ENCODE measurements at regions not wholly inside any gene's neighbourhood (a gene's known extent, or its start where the extent isn't known, plus 50 kb on each side); places are given as distances from the start of the nearest gene placed in this dataset.

DNA sequence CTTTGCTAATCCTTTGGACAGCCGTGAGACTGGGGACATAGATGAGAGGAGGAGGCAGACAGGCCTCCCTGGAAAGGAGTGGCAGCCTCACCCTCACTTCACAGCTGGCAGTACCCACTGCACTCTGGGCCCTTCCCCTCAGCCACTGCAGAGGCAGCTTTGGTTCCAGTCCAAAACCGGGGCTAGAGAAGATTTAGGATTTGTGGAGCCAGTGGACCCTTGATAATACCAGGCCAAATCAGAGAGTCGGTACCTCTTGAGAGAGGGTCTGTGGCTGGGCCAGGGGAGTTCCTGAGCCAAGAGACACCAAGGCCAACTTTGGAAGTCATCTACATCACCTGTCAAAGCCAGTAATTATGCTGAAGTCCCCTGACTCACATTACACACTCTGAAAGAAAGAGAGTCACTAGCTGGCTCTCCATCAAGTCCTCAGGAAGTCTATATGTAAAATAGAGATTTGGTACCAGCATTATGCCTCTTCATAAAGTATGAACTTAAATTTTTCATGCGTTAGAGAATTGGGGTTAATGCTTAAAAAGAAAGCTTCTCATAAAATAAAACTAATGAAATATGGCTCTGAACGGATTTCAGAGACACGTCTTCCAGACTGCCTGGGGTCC is 244.1 kb upstream of the SEMA6D start:
- WGBS (ENCODE audit: insufficient coverage): 90% methylated on average over 4 of the region's 6 CpGs
- H3K4me1 ChIP-seq (ENCODE audit: control insufficient read depth in 2 of 2, insufficient read depth in 2 of 2, low read length in 2 of 2): no peaks in the 10 kb centered on the region
- H2AFZ ChIP-seq (ENCODE audit: insufficient read depth, low read depth, low read length, poor library complexity, severe bottlenecking): no peak overlapping the region
- no peaks in the 10 kb centered on the region for H4K20me1 ChIP-seq (ENCODE audit: control insufficient read depth, insufficient read depth, low read length, poor library complexity, severe bottlenecking)
- peaks cover 2% of the 10 kb centered on the region for H3K9me3 Mint-ChIP-seq (ENCODE audit: insufficient read depth)
- ChIA-PET CTCF (no interaction called here), POLR2A (no interaction called here)
- H3K27me3 ChIP-seq (replicated peaks in 1 of 4; ENCODE audit: control extremely low read depth in 1 of 4, control insufficient read depth in 3 of 4, insufficient read depth in 4 of 4, low read length in 3 of 4): no peaks in the 10 kb centered on the region
- no peaks in the 10 kb centered on the region for H3K36me3 ChIP-seq (replicated peaks in 1 of 2; ENCODE audit: control extremely low read depth in 1 of 2, control insufficient read depth in 1 of 2, extremely low read depth in 1 of 2, insufficient read depth in 2 of 2, low read length in 1 of 2)
- no peak overlapping the region for H3K27ac Mint-ChIP-seq
- no peak overlapping the region for H3K9ac ChIP-seq (ENCODE audit: low read length)
- TF ChIP-seq, protein P1, sequence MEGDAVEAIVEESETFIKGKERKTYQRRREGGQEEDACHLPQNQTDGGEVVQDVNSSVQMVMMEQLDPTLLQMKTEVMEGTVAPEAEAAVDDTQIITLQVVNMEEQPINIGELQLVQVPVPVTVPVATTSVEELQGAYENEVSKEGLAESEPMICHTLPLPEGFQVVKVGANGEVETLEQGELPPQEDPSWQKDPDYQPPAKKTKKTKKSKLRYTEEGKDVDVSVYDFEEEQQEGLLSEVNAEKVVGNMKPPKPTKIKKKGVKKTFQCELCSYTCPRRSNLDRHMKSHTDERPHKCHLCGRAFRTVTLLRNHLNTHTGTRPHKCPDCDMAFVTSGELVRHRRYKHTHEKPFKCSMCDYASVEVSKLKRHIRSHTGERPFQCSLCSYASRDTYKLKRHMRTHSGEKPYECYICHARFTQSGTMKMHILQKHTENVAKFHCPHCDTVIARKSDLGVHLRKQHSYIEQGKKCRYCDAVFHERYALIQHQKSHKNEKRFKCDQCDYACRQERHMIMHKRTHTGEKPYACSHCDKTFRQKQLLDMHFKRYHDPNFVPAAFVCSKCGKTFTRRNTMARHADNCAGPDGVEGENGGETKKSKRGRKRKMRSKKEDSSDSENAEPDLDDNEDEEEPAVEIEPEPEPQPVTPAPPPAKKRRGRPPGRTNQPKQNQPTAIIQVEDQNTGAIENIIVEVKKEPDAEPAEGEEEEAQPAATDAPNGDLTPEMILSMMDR (IDR thresholded peaks at IDR 0.05): no peak
- no peak for TF ChIP-seq EZH2 (IDR thresholded peaks at IDR 0.05; ENCODE audit: borderline replicate concordance, insufficient read depth, low read depth, low read length, poor library complexity, severe bottlenecking)
- DNase-seq (no peak), ATAC-seq (ENCODE audit: low read depth) (no peak)
- H3K27me3 Mint-ChIP-seq: no peaks in the 10 kb centered on the region
- no peaks in the 10 kb centered on the region for H3K4me1 Mint-ChIP-seq
- no peak overlapping the region for H3K4me3 ChIP-seq (ENCODE audit: control extremely low read depth in 1 of 5, extremely low read depth in 1 of 5, insufficient read depth in 1 of 5, low read depth in 2 of 5, low read length in 4 of 5)
- H3K9me3 ChIP-seq (ENCODE audit: control extremely low read depth in 1 of 3, control insufficient read depth in 2 of 3, insufficient read depth in 1 of 3, low read length in 2 of 3): no peaks in the 10 kb centered on the region
- no peak overlapping the region for H3K4me2 ChIP-seq (replicated peaks; ENCODE audit: low read depth, low read length, poor library complexity, severe bottlenecking)
- H3K27ac ChIP-seq (ENCODE audit: low read length in 2 of 2): no peak overlapping the region
- intact Hi-C loops (cut with micrococcal nuclease): loop anchor here (5.0 kb wide), 1 partner anchor 514 kb away; no protein-coding TSS in a partner anchor
- H3K79me2 ChIP-seq (ENCODE audit: control insufficient read depth, insufficient read depth, low read length): no peaks in the 10 kb centered on the region
- no peak overlapping the region for H3K4me3 Mint-ChIP-seq

DNA sequence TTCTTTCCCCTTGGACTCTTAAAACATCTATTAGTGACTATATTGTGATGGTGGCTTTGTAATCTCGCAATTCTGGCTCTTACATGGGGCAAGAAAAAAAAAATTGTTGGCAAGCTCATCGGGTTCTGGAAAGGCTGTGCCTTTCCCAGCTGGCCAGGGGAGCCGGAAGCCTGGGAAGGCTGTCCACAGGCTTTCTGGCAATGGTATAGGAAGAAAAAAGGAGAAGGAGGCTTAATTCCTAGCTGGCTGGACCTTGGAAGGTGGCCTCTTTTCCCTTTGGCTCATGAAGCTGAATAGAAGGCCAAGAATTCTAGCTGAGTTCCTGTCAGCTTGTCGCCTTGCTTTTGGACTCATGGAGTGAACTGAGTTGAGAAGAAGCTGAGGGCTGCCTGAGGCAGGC is 243.5 kb upstream of the SEMA6D start:
- ATAC-seq (ENCODE audit: low read depth): no peak
- TF ChIP-seq, protein P1 (IDR thresholded peaks at IDR 0.05): no peak
- TF ChIP-seq EZH2 (IDR thresholded peaks at IDR 0.05; ENCODE audit: borderline replicate concordance, insufficient read depth, low read depth, low read length, poor library complexity, severe bottlenecking): no peak
- no peaks in the 10 kb centered on the region for H3K4me1 Mint-ChIP-seq
- CTCF ChIA-PET: no interaction called here
- no peaks in the 10 kb centered on the region for H3K27me3 Mint-ChIP-seq
- no peak overlapping the region for H3K4me3 Mint-ChIP-seq
- Histone ChIP-seq H3K4me3 (ENCODE audit: control extremely low read depth in 1 of 5, extremely low read depth in 1 of 5, insufficient read depth in 1 of 5, low read depth in 2 of 5, low read length in 4 of 5) (no peak overlapping the region), H3K9me3 (ENCODE audit: control extremely low read depth in 1 of 3, control insufficient read depth in 2 of 3, insufficient read depth in 1 of 3, low read length in 2 of 3) (no peaks in the 10 kb centered on the region), H3K79me2 (ENCODE audit: control insufficient read depth, insufficient read depth, low read length) (no peaks in the 10 kb centered on the region), H3K27me3 (replicated peaks in 1 of 4; ENCODE audit: control extremely low read depth in 1 of 4, control insufficient read depth in 3 of 4, insufficient read depth in 4 of 4, low read length in 3 of 4) (no peaks in the 10 kb centered on the region), H4K20me1 (ENCODE audit: control insufficient read depth, insufficient read depth, low read length, poor library complexity, severe bottlenecking) (no peaks in the 10 kb centered on the region), H3K27ac (ENCODE audit: low read length in 2 of 2) (no peak overlapping the region), H3K4me2 (replicated peaks; ENCODE audit: low read depth, low read length, poor library complexity, severe bottlenecking) (no peak overlapping the region), H3K36me3 (replicated peaks in 1 of 2; ENCODE audit: control extremely low read depth in 1 of 2, control insufficient read depth in 1 of 2, extremely low read depth in 1 of 2, insufficient read depth in 2 of 2, low read length in 1 of 2) (no peaks in the 10 kb centered on the region), H2AFZ (ENCODE audit: insufficient read depth, low read depth, low read length, poor library complexity, severe bottlenecking) (no peak overlapping the region), H3K9ac (ENCODE audit: low read length) (no peak overlapping the region), H3K4me1 (ENCODE audit: control insufficient read depth in 2 of 2, insufficient read depth in 2 of 2, low read length in 2 of 2) (no peaks in the 10 kb centered on the region)
- H3K9me3 Mint-ChIP-seq (ENCODE audit: insufficient read depth): peaks cover 2% of the 10 kb centered on the region
- POLR2A ChIA-PET: no interaction called here
- no peak for DNase-seq
- WGBS (ENCODE audit: insufficient coverage): 82% methylated on average over 4 of the region's 4 CpGs
- intact Hi-C loops (cut with micrococcal nuclease): loop anchor here (5.0 kb wide), 1 partner anchor 513 kb away; no protein-coding TSS in a partner anchor
- no peak overlapping the region for H3K27ac Mint-ChIP-seq

Measured in B cell (primary cell).